RWPE2 (cell line): ENCODE measurements at regions not wholly inside any gene's neighbourhood (a gene's known extent, or its start where the extent isn't known, plus 50 kb on each side); places are given as distances from the start of the nearest gene placed in this dataset.

Experiments used
- ATAC-seq: fragments of 200-7000 bp; cut with Tn5 transposase; 3 replicates; pipeline ENCODE4 v1.9.1; 2021; ENCODE audit warnings: low read depth
- DNase-seq: peaks from one replicate; pipeline ENCODE4 v3.0.0-alpha.2; 2020; ENCODE audit warnings: low spot score
- H3K27ac ChIP-seq: fragments of 450-650 bp; 2 replicates; pipeline ENCODE4 v1.5.1; 2017; ENCODE audit warnings: mild to moderate bottlenecking; ENCODE audit not compliant: poor library complexity, severe bottlenecking
- H3K27me3 ChIP-seq: fragments of 250-450 bp; sonication (Bioruptor Pico); 2 replicates; pipeline ENCODE4 v1.5.1; 2021; ENCODE audit warnings: mild to moderate bottlenecking, moderate library complexity; ENCODE audit not compliant: insufficient read depth, poor library complexity, severe bottlenecking
- H3K36me3 ChIP-seq: fragments of 250-450 bp; sonication (Bioruptor Pico); 2 replicates; pipeline ENCODE4 v1.5.1; 2020; ENCODE audit warnings: low read depth, mild to moderate bottlenecking, moderate library complexity
- H3K4me1 ChIP-seq: fragments of 250-450 bp; sonication (Bioruptor Pico); 2 replicates; pipeline ENCODE4 v1.5.1; 2021; ENCODE audit warnings: mild to moderate bottlenecking, moderate library complexity; ENCODE audit not compliant: insufficient read depth, poor library complexity, severe bottlenecking
- H3K4me3 ChIP-seq: fragments of 250-450 bp; sonication (Bioruptor Pico); 2 replicates; pipeline ENCODE4 v1.5.1; 2021; ENCODE audit warnings: mild to moderate bottlenecking, moderate library complexity; ENCODE audit not compliant: severe bottlenecking
- H3K9me3 ChIP-seq: fragments of 250-450 bp; sonication (Bioruptor Pico); 2 replicates; pipeline ENCODE4 v1.5.1; 2021; ENCODE audit warnings: mild to moderate bottlenecking, moderate library complexity; ENCODE audit not compliant: severe bottlenecking
- CTCF ChIP-seq: fragments of 450-650 bp; IDR thresholded peaks from one replicate; pipeline ENCODE4 v1.5.1; 2017; ENCODE audit warnings: mild to moderate bottlenecking, moderate library complexity; ENCODE audit not compliant: poor library complexity, severe bottlenecking

DNA sequence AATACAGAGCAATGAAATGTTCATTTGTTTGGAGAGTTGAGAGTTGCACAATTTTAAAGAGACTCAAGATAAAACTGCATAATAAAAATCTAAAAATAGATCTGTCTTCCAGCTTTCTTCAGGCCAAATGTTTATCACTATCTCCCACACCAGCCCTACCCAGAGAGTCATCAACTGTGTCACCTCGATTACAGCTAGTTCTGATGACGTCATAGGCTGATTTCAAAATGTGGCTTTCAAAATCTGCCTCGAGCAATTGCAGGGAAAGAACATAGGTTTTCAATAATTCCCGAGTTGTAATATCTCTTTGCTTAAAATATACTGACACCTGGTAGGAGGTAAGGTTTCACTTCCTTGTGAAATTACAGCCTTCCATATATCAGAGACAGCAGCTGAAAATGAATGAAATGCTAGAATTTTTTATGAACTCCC, 677.6 kb upstream of the ID2 start:
- H3K27me3 ChIP-seq, result no peaks in the 10 kb centered on the region
- no peaks in the 10 kb centered on the region for H3K9me3 ChIP-seq
- no peak for DNase-seq
- TF ChIP-seq CTCF, result no peak
- H3K4me1 ChIP-seq, result peaks cover 3% of the 10 kb centered on the region
- H3K36me3 ChIP-seq, result no peaks in the 10 kb centered on the region
- no peak overlapping the region for H3K27ac ChIP-seq
- ATAC-seq, result peak; percentile 53; the same call in 2 of the 3 replicates
- no peak overlapping the region for H3K4me3 ChIP-seq

DNA sequence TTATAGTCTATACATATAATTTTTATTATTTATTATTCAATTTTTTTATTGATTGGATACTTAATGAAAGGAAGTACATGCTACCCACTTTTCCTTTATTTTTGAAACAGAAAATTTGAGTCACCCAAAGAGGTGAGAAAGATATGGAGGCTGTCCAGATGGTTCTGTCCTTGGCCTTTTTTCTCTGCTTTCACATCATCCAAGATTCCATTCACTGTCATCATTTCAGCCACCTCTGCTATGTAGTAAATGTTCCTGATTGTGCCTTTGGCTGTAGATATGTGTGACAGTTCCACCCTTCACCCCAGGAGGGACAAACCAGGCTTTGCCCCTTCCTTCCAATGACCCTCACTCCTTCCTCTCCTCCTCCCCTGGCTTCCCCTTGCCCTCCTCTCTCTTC, 675.7 kb upstream of the ID2 start:
- H3K9me3 ChIP-seq, result no peaks in the 10 kb centered on the region
- ATAC-seq (no peak), DNase-seq (no peak)
- no peak overlapping the region for H3K4me3 ChIP-seq
- no peak for TF ChIP-seq CTCF
- H3K27me3 ChIP-seq, result no peaks in the 10 kb centered on the region
- H3K4me1 ChIP-seq, result peaks cover 3% of the 10 kb centered on the region
- no peak overlapping the region for H3K27ac ChIP-seq
- no peaks in the 10 kb centered on the region for H3K36me3 ChIP-seq

DNA sequence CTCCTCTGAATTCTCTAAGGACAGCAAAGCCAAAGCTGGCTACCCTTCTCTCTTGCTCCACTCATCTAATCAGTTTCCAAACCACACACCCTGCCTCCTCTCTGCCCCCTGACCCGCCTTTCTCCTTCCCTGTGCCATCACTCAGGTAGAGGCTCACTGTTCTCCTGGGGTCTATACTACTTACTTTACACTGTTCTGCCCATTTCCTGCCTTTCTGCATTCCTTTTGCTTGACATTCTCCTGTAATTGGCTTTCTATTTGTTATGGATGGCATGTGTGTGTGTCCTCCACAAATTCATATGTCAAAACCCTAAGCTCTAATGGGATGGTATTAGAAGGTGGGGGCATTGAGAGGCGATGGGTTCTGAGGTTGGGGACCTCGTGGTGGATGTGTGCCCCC, 675.2 kb upstream of the ID2 start:
- ATAC-seq (no peak; the same call in 2 of the 3 replicates), DNase-seq (no peak)

GRCh38 chr2:8009010-8009597, 672.8 kb upstream of the ID2 start:
- H3K27me3 ChIP-seq, result no peaks in the 10 kb centered on the region
- no peaks in the 10 kb centered on the region for H3K36me3 ChIP-seq
- ATAC-seq (peak; percentile 29; the same call in 1 of the 3 replicates), DNase-seq (no peak)
- no peaks in the 10 kb centered on the region for H3K9me3 ChIP-seq
- no peak overlapping the region for H3K4me3 ChIP-seq
- no peak overlapping the region for H3K27ac ChIP-seq
- TF ChIP-seq CTCF, result no peak
- no peaks in the 10 kb centered on the region for H3K4me1 ChIP-seq

More for the DNA sequence above, 675.2 kb upstream of the ID2 start:
- Histone ChIP-seq H3K4me1 (peaks cover 3% of the 10 kb centered on the region), H3K36me3 (no peaks in the 10 kb centered on the region), H3K27me3 (no peaks in the 10 kb centered on the region), H3K4me3 (no peak overlapping the region), H3K27ac (no peak overlapping the region), H3K9me3 (no peaks in the 10 kb centered on the region)
- no peak for TF ChIP-seq CTCF

DNA sequence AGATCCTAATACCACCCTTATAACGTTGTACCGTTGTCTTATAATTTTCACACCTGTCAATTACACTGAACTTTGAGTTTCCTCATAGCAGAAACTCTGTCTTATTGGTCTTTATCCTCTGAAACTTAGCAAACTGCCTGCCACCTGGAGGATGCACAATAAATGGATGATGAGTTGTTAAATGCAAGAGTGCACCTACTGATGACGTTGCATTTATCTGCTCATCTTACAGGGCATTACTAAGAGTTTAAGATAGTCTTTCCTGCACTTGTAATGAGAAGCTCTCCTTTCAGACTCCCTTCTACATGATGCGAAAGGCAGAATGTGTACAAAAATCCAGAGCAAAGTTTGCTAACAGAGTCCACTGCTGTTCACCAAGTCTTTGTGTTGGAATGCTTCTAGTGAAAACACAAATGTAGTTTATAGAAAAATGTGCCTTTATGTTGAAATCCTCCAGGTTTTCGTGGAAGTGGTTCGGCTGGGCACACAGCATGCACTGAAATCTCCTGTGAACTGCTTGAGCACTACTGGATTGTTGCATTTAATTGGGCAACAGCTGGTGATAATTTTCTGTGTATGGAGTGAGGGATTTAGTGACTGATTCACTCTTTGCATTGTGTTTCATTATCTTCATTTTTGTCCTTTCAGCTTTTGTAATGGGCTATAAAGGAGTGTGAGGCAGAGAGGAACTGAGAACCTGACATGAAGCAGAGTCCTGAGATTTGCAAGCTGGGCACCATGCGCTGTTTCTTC, 665.8 kb upstream of the ID2 start:
- no peak for TF ChIP-seq CTCF

More for the DNA sequence above, 665.8 kb upstream of the ID2 start:
- Histone ChIP-seq H3K4me3 (no peak overlapping the region), H3K27me3 (no peaks in the 10 kb centered on the region), H3K36me3 (no peaks in the 10 kb centered on the region), H3K4me1 (no peaks in the 10 kb centered on the region), H3K9me3 (no peaks in the 10 kb centered on the region), H3K27ac (no peak overlapping the region)
- ATAC-seq (no peak), DNase-seq (no peak)
